Stimulated activated CD8-positive, alpha-beta memory T cell treated with anti-CD3 and anti-CD28 coated beads, Interleukin-12 subunit alpha, Interleukin-12 subunit beta, amount 100 ng/mL, for 4 hours (primary cell): ENCODE measurements at regions not wholly inside any gene's neighbourhood (a gene's known extent, or its start where the extent isn't known, plus 50 kb on each side); places are given as distances from the start of the nearest gene placed in this dataset.
"Not testable (repeated sequence)": the region's sequence is repeated elsewhere in the genome, so short reads cannot be mapped to it uniquely, and the experiment has no call there.

Experiments used
- DNase-seq: peaks from one replicate; pipeline ENCODE4 v3.0.0-alpha.2; 2020; ENCODE audit warnings: low read depth

DNA sequence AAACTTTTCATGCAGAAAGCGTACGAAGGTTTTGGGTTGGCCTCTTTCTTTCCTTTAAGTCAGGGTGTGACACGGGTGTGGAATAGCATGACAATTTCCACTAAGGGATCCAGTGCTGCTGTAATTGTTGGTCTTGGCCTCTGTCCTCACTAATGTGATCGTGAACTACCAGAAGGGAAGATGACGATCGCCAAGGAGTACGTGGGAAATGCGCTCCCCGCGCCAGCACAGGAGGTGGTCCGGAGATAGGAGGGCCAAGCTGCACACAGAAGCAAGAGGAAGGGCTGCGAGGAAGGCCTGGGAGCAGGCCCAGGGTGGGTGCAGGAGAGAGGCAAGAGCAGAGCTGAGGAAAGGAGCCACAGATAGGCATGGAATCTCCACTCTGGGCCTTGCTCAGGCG lies 79.7 kb upstream of the PODXL start:
- no peak for DNase-seq

GRCh38 chr7:131634197-131634596 lies 77.8 kb upstream of the PODXL start:
- DNase-seq: not testable (repeated sequence)

GRCh38 chr7:131633342-131633843 lies 77.0 kb upstream of the PODXL start:
- no peak for DNase-seq

GRCh38 chr7:131630427-131630826 lies 74.0 kb upstream of the PODXL start:
- no peak for DNase-seq

DNA sequence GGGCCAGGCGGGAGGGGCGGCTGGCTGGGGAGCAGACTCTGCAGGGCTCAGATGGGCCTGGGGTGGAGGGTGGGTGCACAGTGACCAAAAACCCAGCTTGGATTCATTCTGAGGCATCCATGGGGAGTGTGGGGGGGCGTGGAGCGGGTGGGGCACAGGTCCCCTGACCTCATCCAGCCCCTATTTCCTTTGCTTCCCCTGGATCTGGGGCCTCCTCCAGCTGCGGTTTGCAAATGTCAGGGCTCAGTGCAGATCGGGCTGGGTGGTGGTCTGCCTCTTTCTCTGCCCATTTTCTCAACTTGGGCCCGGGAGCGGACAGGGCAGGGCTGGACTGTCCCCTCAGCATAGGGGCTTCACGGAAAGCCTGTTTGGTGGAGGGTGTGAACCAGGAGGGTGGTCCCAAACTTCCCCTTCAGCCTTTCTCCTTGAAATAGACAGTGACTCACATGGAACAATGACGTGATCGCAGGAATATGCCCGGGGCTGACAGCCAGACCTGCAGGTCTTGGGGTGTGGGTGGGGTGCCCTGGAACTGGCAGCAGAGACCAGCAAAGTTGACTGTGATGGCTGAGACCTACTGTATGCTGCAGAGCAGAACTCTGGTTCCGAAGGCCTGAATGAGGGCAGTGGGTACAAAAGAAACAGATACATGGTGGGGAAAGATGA lies 72.9 kb upstream of the PODXL start:
- no peak for DNase-seq

- no peak for DNase-seq
Measured at GRCh38 chr7:131628634-131629033, 72.2 kb upstream of the PODXL start.

DNA sequence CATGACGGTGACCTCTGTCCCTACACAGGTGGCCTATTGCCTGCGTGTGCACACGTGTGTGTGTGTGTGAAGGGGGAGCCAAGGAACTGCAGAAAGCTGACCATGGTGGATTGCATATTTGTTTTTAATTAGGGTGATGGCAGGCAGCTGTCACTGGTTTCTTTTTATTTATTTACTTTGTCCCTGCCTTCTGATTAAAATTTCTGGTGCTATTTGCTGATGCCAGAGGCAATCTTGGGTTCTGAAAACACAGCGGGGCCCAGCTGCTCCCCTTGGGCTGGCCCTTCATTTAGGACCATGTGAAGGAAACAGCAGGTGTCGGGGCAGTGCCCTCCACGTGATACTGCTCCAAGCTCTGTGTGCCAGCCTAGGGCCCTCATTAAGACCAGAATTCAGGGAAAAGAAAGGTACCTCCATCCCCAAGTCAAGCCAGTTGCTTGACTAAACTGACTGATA lies 71.3 kb upstream of the PODXL start:
- no peak for DNase-seq

DNA sequence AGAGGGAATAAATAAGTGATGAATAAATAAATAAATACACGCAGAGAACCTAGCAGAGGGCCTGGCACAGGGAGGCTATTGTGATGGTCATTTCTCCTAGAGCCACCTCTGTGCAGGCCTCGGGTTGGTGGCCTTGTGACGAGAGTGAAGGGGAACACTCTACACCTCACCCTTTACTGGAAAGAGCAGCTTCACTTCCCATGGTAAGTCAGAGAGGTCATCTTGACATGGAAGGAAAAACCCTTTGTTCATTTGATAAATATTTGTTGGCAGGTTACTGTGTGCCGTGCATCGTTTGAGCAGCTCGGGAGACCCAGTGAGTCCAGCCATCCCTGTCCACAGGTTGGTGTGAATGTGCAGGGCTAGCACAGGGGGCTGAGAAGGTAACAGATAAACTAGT lies 70.2 kb upstream of the PODXL start:
- no peak for DNase-seq

DNA sequence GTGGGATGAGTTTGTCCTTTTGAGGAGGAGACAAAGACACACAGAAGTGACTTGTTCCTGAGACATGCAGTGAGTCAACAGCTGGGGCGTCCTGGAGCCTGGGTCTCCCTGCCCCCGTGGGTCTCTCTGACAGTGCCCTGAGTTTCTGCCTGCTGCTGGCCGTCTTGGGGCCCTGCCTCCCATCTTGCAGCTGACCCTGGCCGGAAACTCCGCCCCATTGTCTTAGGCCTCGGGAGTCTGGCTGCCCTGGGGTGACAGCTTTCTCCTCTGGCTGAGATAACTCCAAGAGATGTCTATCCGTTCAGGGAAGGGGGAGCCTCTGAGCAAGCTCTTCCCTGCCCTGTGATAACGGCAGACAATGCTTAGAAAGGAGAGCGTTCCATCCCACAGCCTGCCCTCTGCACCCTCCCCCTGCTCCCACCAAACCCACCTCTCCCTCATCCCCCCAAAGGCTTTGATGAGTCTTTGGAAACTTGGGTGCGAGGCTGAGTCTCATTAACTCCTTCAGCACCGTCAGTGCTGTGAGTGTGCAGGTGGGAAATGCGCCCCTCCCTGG lies 69.5 kb upstream of the PODXL start:
- DNase-seq: no peak

DNA sequence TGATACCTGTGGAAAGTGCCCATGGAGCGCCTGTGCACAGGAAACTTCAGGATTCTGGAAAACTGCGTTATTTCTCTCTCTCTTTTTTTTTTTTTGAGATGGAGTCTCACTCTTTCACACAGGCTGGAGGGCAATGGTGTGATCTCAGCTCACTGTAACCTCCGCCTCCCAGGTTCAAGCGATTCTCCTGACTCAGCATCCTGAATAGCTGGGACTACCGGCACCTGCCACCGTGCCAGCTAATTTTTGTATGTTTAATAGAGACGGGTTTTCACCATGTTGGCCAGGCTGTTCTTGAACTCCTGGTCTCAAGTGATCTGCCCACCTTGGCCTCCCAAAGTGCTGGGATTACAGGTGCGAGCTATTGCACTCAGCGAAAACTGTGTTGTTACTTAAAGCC lies 68.9 kb upstream of the PODXL start:
- not testable (repeated sequence) for DNase-seq

- DNase-seq: no peak
Measured at GRCh38 chr7:131624536-131624935, 68.1 kb upstream of the PODXL start.

DNA sequence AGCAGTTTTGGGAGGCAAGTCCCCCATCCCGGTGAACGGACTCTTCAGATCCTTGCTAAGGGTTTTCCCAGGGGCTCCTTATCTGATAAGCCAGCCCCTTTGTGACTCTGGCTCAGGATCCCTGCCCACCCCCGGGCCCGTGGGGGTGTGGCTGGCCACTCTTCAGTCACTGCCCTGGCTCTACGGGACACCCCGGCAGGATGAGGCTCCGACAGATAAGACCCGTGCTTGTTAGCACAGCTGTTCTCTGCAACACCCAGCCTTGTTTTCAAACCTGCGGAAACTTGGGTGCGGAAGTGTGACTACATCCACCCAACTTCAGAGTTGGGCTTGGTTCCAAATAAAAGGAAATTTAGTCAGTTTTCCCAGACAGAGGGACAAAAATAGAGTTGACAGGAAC lies 66.7 kb upstream of the PODXL start:
- DNase-seq: no peak

- DNase-seq: no peak
Measured at GRCh38 chr7:131621652-131622051, 65.2 kb upstream of the PODXL start.

- no peak for DNase-seq
Measured at GRCh38 chr7:131620673-131621609, 64.5 kb upstream of the PODXL start.

DNA sequence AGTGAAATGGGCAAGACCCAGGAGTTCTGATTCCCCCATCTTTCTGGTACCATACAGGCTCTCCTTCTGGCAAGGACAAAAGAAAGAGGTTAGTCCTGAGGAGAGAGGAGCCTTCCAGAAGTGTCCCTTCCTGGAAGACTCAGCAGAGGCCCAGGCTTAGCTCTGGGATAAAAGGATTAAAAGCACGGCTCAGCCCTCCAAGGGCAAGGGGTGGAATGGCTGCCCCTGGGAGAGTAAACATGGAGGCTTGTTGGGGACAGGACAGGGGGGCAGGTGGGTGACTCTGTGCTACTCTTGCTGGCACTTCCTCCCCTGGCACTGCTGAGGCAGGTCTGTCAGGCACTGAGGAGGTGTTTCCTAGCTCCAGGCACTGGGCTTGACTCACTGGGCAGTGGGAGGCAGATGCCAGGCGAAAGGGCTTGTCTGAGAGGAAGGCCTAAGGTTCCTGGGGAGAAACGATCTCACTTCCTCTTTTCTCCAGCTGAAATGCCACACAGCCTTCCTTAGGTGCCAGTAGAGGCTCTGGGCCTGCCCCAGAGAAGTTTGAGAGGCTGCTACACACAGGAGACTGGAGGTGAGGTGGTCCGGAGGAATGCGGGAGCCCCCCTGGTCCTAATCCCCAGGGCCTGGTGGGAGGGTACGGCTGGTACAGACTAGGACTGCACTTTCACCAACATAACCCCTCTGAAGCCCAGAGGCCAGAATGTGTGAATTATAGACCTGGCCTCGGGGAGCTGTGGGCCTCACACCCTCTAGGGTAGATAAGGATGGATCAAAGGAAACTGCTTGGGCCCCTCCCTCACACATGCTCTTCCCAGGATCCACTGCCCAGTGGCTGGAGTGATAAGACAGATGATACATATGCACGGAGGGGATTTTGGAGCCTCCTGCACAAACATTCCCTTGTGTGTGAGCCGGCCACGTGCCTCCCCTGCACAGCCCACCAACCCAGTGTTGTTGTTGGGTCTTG lies 63.2 kb upstream of the PODXL start:
- no peak for DNase-seq

GRCh38 chr7:131618391-131618790 lies 62.0 kb upstream of the PODXL start:
- no peak for DNase-seq

DNA sequence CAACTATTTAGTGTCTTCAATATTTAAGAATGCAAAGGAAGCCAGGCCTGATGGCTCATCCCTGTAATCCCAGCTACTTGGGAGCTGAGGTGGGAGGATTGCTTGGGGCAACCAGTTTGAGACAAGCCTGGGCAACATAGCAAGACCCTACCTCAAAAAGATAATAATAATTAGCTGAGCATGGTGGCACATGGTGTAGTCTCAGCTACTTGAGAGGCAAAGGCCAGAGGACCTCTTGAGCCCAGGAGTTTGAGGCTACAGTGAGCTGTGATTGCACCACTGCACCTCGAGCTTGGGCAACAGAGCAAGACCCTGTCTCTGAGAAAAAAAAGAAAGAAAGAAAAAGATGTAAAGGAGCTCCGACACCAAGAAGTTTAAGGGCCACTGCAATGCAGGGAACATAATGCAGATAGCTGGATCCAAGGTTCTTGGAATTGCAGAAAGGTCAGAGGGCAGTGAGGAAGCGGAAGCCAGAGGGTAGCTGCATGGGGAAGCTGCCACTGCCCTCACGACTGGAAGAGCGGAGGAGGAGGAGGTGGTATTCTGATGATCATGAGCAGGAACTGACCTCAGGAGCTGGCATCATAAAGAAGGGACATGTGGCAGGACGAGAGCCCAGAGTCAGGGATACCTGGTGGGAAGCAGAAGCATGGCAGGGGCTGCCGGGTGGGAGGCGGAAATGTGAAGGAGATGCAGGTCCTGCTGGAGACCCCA lies 60.2 kb upstream of the PODXL start:
- no peak for DNase-seq

GRCh38 chr7:131613909-131614308 lies 57.5 kb upstream of the PODXL start:
- DNase-seq: no peak

DNA sequence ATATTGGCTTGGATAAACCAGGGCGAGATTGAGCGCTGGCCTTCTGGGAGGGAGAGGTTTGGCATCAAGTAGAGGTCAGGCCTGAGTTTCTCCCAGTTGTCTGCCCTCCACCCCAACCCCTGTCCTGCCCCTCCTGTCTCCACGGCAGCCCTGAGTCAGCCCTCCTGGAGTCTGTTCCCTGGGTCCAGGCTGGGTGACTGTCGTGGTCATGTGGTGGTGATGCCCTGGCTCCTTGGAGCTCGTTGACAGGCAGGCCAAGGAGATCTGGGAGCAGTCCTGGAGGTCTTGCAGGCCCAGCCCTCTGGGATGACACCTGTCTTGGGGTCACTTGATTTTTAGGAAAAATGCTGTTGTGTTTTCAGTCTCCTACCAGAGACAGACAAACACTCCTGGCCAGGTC lies 53.6 kb upstream of the PODXL start:
- DNase-seq: no peak

GRCh38 chr7:131608116-131608500 lies 51.7 kb upstream of the PODXL start:
- no peak for DNase-seq
